ENCODE measurements at regions not wholly inside any gene's neighbourhood (a gene's known extent, or its start where the extent isn't known, plus 50 kb on each side); places are given as distances from the start of the nearest gene placed in this dataset.

DNA sequence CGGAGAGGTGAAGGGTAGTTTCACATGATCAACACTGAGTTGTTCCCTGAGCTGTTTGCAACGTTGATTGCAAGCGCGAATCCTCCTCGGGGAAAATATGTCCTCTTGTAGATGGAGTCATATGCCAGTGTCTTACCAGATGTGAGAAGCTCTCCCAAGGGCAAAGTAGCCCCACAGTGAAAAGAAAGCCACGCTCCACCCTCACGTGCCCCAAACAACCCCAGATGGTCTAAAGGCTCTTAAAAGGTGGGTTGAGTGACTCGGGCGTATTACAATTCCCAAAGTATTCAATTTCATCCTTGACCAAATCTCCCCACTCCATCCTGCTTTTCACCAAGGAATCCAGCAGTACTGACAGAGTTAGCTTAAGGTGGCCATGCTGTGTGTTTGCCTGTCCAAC lies 332.1 kb upstream of the SOX11 start:
- Histone ChIP-seq H3K4me1 (ENCODE audit: insufficient read depth, low read length) (no peaks in the 10 kb centered on the region), H3K9me3 (ENCODE audit: insufficient read depth, low read length, severe bottlenecking) (no peaks in the 10 kb centered on the region), H3K79me2 (ENCODE audit: insufficient read depth, low read length) (no peaks in the 10 kb centered on the region), H4K20me1 (ENCODE audit: insufficient read depth, low read length) (no peaks in the 10 kb centered on the region), H3K4me3 (ENCODE audit: low read depth in 1 of 2, low read length in 2 of 2) (no peak overlapping the region), H3K9ac (ENCODE audit: low read depth, low read length) (no peak overlapping the region), H2AFZ (ENCODE audit: low read depth, low read length) (no peak overlapping the region), H3K27ac (ENCODE audit: low read length) (no peak overlapping the region), H3K36me3 (ENCODE audit: insufficient read depth, low read length) (no peaks in the 10 kb centered on the region), H3K4me2 (ENCODE audit: insufficient read depth, low read length) (no peak overlapping the region), H3K27me3 (ENCODE audit: insufficient read depth, low read length, poor library complexity) (no peaks in the 10 kb centered on the region)
- DNase-seq (no peak), ATAC-seq (ENCODE audit: insufficient read depth, low read depth) (no peak)
- TF ChIP-seq, protein P1, sequence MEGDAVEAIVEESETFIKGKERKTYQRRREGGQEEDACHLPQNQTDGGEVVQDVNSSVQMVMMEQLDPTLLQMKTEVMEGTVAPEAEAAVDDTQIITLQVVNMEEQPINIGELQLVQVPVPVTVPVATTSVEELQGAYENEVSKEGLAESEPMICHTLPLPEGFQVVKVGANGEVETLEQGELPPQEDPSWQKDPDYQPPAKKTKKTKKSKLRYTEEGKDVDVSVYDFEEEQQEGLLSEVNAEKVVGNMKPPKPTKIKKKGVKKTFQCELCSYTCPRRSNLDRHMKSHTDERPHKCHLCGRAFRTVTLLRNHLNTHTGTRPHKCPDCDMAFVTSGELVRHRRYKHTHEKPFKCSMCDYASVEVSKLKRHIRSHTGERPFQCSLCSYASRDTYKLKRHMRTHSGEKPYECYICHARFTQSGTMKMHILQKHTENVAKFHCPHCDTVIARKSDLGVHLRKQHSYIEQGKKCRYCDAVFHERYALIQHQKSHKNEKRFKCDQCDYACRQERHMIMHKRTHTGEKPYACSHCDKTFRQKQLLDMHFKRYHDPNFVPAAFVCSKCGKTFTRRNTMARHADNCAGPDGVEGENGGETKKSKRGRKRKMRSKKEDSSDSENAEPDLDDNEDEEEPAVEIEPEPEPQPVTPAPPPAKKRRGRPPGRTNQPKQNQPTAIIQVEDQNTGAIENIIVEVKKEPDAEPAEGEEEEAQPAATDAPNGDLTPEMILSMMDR (IDR thresholded peaks at IDR 0.05; ENCODE audit: borderline replicate concordance, extremely low read depth, low read length, poor library complexity, severe bottlenecking) = no peak
- TF ChIP-seq EZH2 (IDR thresholded peaks at IDR 0.05; ENCODE audit: borderline replicate concordance, low read depth, low read length, severe bottlenecking) = no peak

DNA sequence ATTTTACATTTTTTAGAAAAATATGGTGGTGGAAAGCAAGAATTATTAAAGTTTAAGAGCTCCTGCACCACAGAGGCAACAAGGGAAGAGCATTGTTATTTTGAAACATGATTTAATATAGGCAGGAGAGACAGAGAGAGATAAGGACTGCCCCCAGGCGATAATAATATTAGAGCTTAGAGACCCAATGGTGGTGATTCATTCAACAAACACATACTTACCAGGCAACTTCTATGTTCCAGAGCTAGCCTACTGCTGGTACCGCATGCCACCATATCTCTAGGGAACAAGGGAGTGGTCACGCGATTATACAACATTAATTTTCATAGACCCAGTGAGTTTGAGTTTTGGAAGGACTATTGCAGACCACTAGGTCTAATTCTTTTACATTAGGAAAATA lies 327.8 kb upstream of the SOX11 start:
- Histone ChIP-seq H3K79me2 (ENCODE audit: insufficient read depth, low read length) (no peaks in the 10 kb centered on the region), H3K9ac (ENCODE audit: low read depth, low read length) (no peak overlapping the region), H3K4me3 (ENCODE audit: low read depth in 1 of 2, low read length in 2 of 2) (no peak overlapping the region), H3K36me3 (ENCODE audit: insufficient read depth, low read length) (no peaks in the 10 kb centered on the region), H3K4me1 (ENCODE audit: insufficient read depth, low read length) (no peaks in the 10 kb centered on the region), H3K9me3 (ENCODE audit: insufficient read depth, low read length, severe bottlenecking) (no peaks in the 10 kb centered on the region), H4K20me1 (ENCODE audit: insufficient read depth, low read length) (no peaks in the 10 kb centered on the region), H3K27me3 (ENCODE audit: insufficient read depth, low read length, poor library complexity) (no peaks in the 10 kb centered on the region), H3K4me2 (ENCODE audit: insufficient read depth, low read length) (no peak overlapping the region), H2AFZ (ENCODE audit: low read depth, low read length) (no peak overlapping the region), H3K27ac (ENCODE audit: low read length) (no peak overlapping the region)
- TF ChIP-seq EZH2 (IDR thresholded peaks at IDR 0.05; ENCODE audit: borderline replicate concordance, low read depth, low read length, severe bottlenecking) = no peak
- TF ChIP-seq, protein P1 (IDR thresholded peaks at IDR 0.05; ENCODE audit: borderline replicate concordance, extremely low read depth, low read length, poor library complexity, severe bottlenecking) = no peak
- DNase-seq = no peak
- ATAC-seq (ENCODE audit: insufficient read depth, low read depth) = no peak

DNA sequence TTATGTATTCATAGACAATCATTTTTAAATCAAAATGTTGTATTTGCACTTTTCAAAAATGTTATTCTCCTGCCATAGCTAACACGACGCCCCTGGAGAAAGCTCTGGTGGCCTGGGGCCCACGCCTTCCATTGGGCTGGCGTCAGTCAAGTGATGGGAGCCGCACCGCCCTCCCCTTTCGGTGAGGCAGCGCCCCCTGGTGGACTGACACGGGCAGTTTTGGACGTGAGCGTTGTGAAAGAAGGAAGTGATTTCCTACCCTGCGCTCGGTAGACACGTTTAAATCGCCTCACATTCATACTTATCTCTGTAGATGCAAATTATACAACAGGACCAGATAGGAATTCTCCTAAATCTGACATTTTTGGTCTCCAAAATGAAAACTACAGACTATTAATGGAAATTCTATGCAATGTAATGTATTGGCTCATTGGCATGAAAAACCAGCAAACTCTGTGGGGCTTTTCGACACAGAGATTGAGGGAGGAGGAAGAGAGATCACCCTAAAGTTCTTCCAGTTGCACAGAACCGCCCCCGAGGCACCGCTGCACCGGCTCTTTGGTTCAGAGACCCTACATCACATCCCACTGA lies 326.2 kb upstream of the SOX11 start:
- no peak overlapping the region for H2AFZ ChIP-seq (ENCODE audit: low read depth, low read length)
- no peaks in the 10 kb centered on the region for H3K4me1 ChIP-seq (ENCODE audit: insufficient read depth, low read length)
- H3K9ac ChIP-seq (ENCODE audit: low read depth, low read length) = no peak overlapping the region
- TF ChIP-seq EZH2 (IDR thresholded peaks at IDR 0.05; ENCODE audit: borderline replicate concordance, low read depth, low read length, severe bottlenecking) = no peak
- TF ChIP-seq, protein P1 (IDR thresholded peaks at IDR 0.05; ENCODE audit: borderline replicate concordance, extremely low read depth, low read length, poor library complexity, severe bottlenecking) = peak; percentile 63
- no peak overlapping the region for H3K4me3 ChIP-seq (ENCODE audit: low read depth in 1 of 2, low read length in 2 of 2)
- no peaks in the 10 kb centered on the region for H3K79me2 ChIP-seq (ENCODE audit: insufficient read depth, low read length)
- H3K27ac ChIP-seq (ENCODE audit: low read length) = no peak overlapping the region
- no peaks in the 10 kb centered on the region for H3K9me3 ChIP-seq (ENCODE audit: insufficient read depth, low read length, severe bottlenecking)
- DNase-seq (peak; percentile 41), ATAC-seq (ENCODE audit: insufficient read depth, low read depth) (peak; percentile 72)
- no peak overlapping the region for H3K4me2 ChIP-seq (ENCODE audit: insufficient read depth, low read length)
- no peaks in the 10 kb centered on the region for H4K20me1 ChIP-seq (ENCODE audit: insufficient read depth, low read length)
- no peaks in the 10 kb centered on the region for H3K27me3 ChIP-seq (ENCODE audit: insufficient read depth, low read length, poor library complexity)
- H3K36me3 ChIP-seq (ENCODE audit: insufficient read depth, low read length) = no peaks in the 10 kb centered on the region

All from DND-41 (cell line).